HG02840 (cell line): ENCODE measurements at regions not wholly inside any gene's neighbourhood (a gene's known extent, or its start where the extent isn't known, plus 50 kb on each side); places are given as distances from the start of the nearest gene placed in this dataset.
"Not testable (repeated sequence)": the region's sequence is repeated elsewhere in the genome, so short reads cannot be mapped to it uniquely, and the experiment has no call there.

Source experiments
- ATAC-seq: cut with Tn5 transposase; IDR thresholded peaks from one replicate; pipeline ENCODE4 v1.9.1; 2021; ENCODE audit warnings: mild to moderate bottlenecking, moderate library complexity, moderate number of reproducible peaks; ENCODE audit not compliant: unreplicated experiment, low FRiP score

DNA sequence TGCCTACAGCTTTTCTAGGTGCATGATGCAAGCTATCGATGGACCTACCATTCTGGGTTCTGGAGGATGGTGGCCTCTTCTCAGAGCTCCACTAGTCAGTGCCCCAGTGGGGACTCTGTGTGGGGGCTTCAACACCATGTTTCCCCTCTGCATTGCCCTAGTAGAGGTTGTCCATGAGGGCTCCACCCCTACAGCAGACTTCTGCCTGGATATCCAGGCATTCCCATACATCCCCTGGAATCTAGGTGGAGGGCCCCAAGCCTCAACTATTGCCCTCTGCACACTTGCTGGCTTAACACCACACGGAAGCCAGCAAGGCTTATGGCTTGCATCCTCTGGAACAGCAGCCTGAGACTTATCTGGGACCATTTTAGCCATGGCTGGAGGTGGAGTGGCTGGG, 1299.9 kb upstream of the MIR17HG start:
- ATAC-seq = no peak

DNA sequence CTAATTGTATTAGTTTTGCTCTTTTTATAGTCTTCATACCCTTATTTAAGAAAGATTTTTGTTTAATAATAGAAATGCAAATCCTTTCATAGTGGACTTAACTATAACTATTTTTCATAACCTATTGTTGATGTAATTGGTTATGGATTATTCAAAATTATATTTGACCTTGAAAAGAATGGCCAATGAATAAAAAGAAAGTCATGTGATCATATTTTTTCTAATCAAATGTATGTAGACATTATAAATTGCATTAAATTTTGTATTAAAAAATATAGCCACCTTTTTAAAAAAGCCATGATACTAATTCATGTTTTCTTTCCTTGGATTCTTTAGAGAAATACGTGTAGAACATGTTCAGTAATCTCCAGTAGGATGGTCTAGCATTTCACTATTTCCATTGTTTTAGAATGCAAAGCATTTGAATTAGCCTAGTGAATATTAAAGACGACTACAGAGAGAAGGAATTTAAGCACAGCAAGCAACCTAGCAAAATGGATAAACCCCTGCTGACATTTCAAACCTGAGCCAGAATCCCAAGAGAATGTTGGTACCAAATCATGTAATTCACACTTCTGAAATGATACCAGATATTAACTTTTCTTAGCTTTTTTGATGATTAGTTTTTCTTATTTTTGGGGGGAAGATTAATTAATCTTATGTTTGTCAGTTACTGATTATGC, 1297.4 kb upstream of the MIR17HG start:
- no peak for ATAC-seq

DNA sequence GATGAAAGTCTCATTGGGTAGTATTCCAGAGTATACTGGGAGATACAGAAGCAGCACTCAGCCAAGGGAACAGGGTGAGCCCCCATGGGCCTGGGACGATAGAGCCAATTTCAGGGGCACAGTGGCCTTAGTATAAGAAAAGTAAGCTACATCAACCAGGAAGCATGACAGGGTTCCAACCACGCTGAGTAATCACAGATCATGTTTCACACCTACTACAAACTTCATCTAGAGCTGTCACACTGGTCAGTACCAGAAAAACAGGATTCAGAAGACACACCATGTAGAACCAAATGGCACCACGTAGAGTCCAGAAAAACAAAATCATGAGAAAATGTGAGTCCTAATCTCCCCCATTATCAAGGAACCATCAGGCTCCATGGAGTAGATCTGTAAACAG, 1292.4 kb upstream of the MIR17HG start:
- ATAC-seq = no peak

DNA sequence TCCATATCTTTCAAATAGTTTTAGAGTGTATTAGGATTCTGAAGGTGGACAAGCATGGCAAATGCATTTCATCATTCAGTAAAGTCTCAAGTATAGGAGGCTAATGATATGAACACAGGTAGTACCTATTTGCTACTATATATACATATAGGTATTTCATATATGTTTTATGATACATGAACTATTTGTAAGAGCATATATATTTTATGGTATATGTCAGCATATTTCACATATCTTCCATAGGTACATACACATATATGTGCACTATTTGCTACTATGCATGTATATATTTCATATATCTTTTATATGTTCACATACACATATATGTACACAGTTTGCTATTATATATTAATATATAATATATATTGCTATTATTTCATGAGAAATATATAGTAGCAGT, 1291.7 kb upstream of the MIR17HG start:
- ATAC-seq = no peak

DNA sequence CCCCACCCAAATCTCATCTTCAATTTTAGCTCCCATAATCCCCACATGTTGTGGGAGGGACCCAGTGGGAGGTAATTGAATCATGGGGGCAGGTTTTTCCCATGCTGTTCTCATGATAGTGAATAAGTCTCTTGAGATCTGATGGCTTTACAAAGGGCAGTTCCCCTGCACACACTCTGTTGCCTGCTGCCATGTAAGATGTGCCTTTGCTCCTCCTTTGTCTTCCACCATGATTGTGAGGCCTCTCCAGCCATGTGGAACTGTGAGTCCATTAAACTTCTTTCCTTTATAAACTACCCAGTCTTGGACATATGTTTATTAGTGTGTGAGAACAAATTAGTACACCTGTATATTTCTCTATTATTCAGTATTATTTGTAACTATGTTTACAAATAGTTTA, 1283.3 kb upstream of the MIR17HG start:
- ATAC-seq = not testable (repeated sequence)

DNA sequence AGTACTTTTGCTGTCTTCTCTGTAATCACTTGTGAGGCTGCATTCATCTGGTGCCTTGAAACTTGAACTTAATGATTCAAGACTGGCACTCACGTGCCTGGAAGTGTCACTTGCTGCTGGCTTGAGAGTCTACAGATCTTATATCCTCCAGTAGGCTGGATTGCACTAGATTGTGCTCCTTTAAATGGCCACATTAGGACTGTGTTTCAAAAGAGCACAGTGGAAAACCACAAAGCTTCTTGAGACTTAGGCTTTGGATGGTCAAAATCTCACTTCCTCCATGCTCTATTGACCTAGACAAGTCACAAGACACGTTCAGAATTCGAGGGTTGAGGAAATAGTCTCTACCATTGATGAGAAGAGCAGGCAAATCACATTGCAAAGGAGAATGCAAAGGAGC, 1278.8 kb upstream of the MIR17HG start:
- no peak for ATAC-seq

DNA sequence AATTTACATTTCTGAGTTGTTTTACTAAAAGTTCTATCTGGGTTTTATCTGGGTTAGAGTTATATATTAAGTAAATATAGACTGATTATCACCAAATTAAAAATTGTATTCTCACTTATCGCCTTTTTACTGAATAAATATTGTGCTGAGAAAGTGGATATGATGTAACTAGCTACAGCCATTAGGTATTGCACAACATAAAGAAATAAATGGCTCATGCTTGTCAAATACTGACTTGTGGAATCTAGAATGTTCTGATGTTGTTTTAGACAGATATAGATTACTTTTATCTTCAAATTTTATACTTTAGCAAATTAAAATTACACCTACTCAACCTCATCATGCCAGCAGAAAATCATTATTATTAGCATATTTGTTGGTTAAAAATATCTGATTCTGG, 1277.1 kb upstream of the MIR17HG start:
- ATAC-seq = no peak

DNA sequence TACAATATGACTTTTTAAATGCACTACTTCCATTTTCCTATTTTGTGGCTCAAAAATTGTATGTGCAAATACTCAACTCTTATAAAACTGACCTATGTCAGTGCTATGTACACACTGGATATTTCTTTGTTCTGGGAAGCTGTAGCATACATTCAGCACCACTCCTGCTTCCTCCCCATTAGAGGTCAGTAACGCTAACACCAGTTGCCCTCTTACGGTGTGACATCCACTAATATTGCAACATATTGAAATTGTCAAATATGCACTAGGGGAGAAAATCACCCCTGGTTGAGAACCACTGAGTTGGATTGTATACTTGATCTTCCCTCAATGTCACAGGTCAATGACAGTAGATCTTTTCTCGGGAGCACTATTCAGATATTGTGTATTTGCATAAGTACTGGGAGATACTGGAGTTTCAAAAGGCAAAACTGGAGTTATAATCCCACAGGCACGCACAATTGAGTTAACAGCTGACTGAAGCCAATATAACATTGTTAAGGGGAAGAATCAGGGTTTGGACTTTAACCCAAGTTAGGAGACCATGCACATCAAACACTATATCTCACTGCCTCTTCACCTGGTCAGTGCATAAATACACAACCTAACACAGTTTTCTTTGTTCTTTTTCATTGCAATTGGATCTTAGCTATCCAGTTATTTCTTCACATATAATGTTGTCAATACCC, 1276.5 kb upstream of the MIR17HG start:
- no peak for ATAC-seq

DNA sequence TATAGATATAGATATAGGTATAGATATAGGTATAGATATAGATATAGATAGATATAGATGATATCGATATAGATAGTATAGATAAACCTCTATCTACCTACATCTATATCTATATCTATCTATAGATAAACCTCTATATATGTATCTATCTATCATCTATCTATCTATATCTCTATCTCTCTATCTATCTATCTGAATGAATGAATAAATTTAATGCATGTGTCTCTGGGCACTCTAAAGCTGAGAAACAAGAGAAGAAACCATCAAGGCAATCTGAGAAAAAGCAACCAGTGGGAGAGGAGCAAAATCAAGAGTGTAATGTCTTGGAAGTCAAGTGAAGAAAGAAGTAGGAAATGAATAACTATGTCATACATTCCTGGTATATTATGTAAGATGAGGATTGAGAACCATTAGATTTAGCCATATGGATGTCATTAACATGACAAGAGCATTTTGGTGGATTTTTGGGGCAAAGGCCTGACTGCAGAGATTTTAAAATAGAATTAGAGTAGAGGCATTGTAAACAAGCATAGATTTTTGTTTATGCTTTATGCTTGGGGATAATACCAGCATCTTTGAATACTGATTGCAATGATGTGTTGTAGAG, 1262.7 kb upstream of the MIR17HG start:
- ATAC-seq = no peak

DNA sequence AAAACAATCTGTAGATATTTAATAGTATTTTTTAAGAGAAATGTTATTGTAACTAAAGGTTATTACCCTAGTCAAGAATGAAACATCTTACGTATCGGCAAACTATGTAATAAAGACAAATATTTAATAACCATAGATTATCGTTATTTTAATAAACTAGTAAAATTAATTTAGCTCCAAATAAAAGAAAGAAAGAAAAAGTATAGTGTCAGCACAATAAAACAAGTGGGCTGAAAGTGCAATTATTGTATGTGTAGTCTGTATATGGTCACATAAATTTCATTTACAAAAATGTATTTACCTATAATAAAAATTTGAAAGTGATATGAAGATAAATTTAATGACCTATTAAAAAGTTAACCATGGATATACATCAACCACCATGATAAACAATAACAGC, 1258.4 kb upstream of the MIR17HG start:
- ATAC-seq = no peak

DNA sequence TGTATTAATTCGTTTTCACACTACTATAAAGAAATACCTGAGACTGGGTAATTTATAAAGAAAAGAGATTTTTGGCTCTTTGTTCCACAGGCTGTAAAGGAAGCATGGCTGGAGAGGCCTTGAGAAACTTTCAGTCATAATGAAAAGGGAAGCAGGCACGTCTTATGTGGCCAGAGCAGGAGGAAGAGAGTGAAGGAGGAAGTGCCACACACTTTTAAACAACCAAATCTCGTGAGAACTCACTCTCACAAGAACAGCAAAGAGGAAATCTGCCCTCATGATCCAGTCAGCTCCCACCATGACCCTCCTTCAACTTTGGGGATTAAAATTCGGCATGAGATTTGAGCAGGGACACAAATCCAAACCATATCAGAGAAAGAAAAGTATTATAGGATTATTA, 1255.9 kb upstream of the MIR17HG start:
- ATAC-seq = no peak

DNA sequence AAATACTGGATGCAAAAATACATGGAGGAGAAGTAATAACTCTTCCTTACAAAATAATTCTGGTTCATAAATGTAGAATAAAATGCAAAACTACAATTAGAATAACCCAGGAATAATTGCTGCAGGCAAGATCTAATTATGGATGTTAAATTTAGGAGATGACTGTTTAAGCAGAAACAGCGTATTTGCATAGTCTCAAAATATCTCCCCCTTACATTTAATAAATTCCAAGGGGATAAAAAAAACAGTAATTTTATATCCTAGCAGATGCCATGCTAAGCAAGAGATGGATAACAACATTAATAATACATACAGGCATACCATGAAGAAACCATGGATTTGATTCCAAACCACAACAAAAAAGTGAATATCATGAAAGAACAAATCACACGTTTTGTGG, 1253.1 kb upstream of the MIR17HG start:
- no peak for ATAC-seq

DNA sequence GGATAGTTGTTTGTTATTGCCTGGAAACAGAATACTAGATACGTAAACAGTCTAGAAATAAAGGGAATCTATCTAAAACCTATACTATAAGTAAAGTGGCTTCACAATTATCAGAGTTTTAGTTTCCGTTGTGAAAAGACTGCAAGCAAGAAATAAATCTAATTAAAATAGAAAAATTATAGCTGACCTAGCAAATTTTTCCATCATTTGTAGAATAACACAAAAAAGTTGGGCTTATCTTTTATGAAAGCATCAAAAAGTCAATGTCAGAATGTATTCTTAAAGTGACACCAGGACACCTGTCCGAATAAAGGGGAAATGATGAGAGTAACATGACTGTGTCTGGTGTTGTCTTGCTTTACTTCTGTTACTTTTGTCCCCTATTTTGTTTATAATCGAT, 1248.9 kb upstream of the MIR17HG start:
- ATAC-seq = no peak

DNA sequence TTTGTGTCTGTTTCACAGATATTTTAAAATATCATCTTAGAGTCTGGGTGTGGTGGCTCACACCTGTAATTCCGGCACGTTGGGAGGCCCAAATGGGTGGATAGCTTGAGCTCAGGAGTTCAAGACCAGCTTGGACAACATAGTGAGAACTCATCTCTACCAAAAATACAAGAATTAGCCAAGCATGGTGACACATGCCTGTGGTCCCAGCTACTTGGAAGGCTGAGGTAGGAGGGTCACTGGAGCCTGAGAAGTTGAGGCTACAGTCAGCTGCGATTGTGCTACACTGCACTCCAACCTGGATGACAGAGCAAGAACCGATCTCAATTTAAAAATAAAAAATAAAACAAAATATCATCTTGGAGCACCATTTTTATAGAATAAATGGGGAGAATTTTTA, 1247.6 kb upstream of the MIR17HG start:
- ATAC-seq = no peak

DNA sequence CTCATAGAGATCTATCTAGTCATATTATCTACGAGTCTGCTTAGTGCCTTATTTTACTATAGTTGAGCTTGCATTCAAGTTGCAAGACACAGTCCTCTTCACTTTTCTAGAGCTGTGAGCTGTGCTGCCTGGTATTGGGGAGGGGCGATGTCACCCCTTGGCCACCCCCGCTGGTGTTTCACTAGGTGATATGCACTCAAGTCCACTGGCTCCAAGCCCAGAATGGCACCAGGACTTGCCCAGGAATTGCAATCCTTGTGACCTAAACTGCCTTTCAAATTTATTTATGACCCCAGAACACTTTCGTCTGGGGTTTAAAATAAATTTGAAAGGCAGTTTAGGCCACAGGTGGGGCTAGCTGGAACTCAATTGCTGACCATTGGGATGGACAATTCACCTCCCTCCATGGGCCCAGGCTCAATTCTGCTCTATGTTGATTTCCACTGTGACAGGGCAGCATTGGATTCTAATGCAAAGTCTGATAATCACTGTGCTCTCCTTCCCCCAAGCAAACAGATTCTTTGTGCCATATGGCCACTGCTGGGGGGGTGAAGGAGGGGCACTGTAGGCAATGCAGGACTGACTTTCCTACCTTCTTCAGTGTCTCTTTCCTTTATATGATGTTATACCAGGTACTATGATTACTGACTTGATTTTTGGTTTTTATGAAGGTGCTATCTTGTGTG, 1244.2 kb upstream of the MIR17HG start:
- no peak for ATAC-seq

DNA sequence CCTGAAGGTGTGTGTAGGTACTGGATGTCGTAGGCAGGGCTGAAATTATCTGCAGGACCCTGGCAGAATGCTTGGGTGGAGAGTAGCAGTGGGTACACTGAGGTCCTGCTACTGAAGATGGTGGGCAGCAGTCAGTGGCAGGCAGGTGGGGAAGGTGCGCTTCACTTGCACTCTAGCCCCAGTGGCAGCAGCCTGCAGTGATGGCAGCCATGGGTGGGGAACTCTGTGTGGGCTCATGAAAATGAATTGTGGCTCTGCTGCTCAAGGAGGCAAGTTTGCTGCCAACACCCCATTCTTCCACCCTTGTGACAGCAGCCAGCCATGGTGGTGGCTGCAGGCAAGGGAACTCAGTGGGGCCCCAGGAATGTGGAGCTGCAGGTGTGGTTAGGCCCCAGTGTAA, 1242.7 kb upstream of the MIR17HG start:
- no peak for ATAC-seq

DNA sequence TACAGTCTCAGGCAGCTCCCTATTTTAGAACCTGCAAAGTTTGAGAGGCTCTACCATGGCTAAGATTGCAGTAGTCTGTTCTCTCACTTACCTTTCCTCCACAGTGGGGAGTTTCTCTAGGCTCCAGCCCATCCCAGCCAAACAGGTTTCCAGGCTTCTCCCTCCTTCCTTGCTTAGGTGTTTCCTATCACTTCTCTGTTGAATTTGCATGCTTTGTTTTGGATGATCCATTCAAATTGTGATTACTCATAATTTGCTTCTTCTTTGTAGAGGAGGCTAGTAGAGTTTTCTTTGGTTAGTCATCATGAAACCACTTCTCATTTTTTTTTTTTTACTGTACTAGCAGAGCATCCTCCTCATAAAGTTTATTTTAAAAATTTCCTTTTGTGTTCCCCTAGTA, 1242.2 kb upstream of the MIR17HG start:
- ATAC-seq = no peak

DNA sequence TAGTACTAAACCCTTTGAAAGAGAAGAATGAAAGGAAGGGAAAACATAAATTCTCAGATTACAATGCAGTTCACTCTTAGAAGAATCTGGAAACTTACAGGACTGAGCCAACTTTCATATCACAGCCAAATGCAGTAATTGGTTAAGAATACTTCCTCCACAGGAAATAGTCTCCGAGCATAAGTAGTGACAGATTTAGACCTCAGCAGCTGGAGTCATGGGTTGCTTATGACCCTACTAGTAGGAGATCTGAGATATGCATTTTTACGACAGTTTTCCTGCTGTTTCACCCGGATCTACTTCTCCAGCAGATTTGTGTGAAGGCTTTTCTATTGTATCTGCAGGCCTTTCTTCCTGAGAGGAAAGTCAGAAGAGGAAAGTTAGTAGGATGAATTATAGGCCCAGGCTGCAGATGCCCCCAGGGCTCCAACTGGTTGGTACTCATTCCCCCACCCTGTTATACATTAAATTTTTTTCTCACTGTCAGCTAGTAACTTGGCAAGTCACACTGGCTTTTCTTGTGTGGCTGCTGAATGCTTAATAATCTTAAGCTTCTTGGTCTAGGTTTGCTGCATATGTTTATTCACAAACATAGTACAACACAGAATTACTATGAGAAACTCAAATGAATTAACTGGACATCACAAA, 1241.5 kb upstream of the MIR17HG start:
- ATAC-seq = no peak

DNA sequence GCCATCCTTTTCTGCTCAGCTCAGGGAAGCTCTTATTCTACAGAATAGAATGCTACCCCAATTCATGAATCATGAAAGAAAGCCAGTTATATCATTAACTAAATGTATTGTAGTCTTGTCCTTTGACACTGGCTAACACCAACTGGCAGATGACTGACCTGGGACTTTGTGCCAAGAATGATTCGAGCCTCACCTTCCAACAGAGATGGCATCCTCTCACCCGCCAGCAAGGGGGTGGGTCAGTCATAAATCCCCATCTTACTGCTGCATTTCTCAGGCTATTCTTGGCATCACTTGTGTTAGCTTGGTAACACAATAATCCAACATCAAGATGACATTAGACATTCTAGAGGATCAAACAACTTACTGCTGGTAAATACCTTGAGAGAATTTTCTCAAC, 1239.8 kb upstream of the MIR17HG start:
- ATAC-seq = no peak

DNA sequence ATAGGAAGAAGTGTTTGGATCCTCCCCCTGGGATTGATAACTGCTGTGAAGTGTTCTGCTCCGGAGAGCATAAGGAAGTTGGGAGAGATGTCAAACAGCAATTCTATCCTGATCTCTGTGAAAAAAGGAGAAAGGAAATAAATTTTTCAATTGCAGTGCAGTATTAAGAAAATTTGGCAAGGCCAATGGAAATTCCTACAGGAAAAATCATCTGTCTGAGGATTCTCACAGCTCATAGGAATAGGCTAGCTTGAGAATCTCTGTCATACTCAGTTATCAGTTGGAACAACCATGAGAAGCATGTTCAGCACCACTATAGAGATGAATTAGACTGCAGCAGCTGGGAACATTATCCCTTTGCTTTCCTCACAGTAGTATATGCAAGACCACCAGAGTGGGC, 1238.9 kb upstream of the MIR17HG start:
- no peak for ATAC-seq

DNA sequence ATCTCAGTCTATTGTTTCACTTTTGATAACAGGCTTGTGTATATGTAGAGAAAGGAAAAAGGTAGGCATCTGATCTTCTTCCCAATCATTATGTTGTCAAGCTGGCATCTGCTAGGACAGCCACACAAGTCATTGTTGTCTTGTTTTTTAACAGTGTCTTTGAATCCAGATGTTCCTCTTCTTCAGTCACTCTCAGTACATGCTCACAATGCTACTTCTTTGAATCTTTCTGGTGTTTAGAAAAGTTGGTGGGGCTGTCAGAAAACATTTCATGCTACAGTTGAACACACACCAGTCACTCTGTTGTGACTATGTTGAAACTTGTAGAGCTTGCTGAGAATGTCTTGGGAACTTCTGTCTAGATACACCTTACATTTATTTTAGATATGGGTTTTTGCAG, 1231.4 kb upstream of the MIR17HG start:
- no peak for ATAC-seq
